DND-41 (cell line): ENCODE measurements at regions not wholly inside any gene's neighbourhood (a gene's known extent, or its start where the extent isn't known, plus 50 kb on each side); places are given as distances from the start of the nearest gene placed in this dataset.

Experiments
- ATAC-seq: fragments of 200-7000 bp; cut with Tn5 transposase; 3 replicates; pipeline ENCODE4 v1.9.1; 2021; ENCODE audit warnings: low read depth; ENCODE audit not compliant: insufficient read depth
- DNase-seq: peaks from one replicate; pipeline ENCODE4 v3.0.0-alpha.2; 2020
- H2AFZ ChIP-seq: 2 replicates; pipeline ENCODE4 v1.6.0; 2012; ENCODE audit warnings: low read depth, low read length
- H3K27ac ChIP-seq: 2 replicates; pipeline ENCODE4 v1.5.1; 2012; ENCODE audit warnings: low read length, inconsistent platforms
- H3K27me3 ChIP-seq: fragments of 200-600 bp; sonication (generic); 2 replicates; pipeline ENCODE4 v1.6.0; 2012; ENCODE audit warnings: low read length, mild to moderate bottlenecking, inconsistent platforms; ENCODE audit not compliant: insufficient read depth, poor library complexity
- H3K36me3 ChIP-seq: 2 replicates; pipeline ENCODE4 v1.5.1; 2012; ENCODE audit warnings: low read length, inconsistent platforms; ENCODE audit not compliant: insufficient read depth
- H3K4me1 ChIP-seq: 2 replicates; pipeline ENCODE4 v1.5.1; 2012; ENCODE audit warnings: mild to moderate bottlenecking, low read length; ENCODE audit not compliant: insufficient read depth
- H3K4me2 ChIP-seq: 2 replicates; pipeline ENCODE4 v1.6.0; 2012; ENCODE audit warnings: mild to moderate bottlenecking, moderate library complexity, low read length, inconsistent platforms; ENCODE audit not compliant: insufficient read depth
- H3K4me3 ChIP-seq, 2 experiments: fragments of 200-600 bp in 1 of 2; shearing (Covaris generic) in 1 of 2; 2 replicates each; pipeline ENCODE4 v1.5.1; 2012 to 2016; ENCODE audit warnings: inconsistent platforms in 2 of 2, low read length in 2 of 2, mild to moderate bottlenecking in 2 of 2, low read depth in 1 of 2, moderate library complexity in 1 of 2
- H3K79me2 ChIP-seq: 2 replicates; pipeline ENCODE4 v1.6.0; 2012; ENCODE audit warnings: low read length, inconsistent platforms; ENCODE audit not compliant: insufficient read depth
- H3K9ac ChIP-seq: 2 replicates; pipeline ENCODE4 v1.6.0; 2012; ENCODE audit warnings: low read depth, mild to moderate bottlenecking, inconsistent platforms, low read length, moderate library complexity
- H3K9me3 ChIP-seq: 2 replicates; pipeline ENCODE4 v1.5.1; 2012; ENCODE audit warnings: low read length, moderate library complexity, mild to moderate bottlenecking, inconsistent platforms; ENCODE audit not compliant: insufficient read depth, severe bottlenecking
- H4K20me1 ChIP-seq: 2 replicates; pipeline ENCODE4 v1.6.0; 2012; ENCODE audit warnings: low read length; ENCODE audit not compliant: insufficient read depth
- CTCF ChIP-seq: IDR thresholded peaks from 2 replicates; pipeline ENCODE4 v1.5.1; 2012; ENCODE audit warnings: borderline replicate concordance, low read length, moderate library complexity, mild to moderate bottlenecking; ENCODE audit not compliant: poor library complexity, severe bottlenecking; ENCODE audit errors: extremely low read depth
- EZH2 ChIP-seq: IDR thresholded peaks from 3 replicates; pipeline ENCODE4 v1.6.1; 2012; ENCODE audit warnings: borderline replicate concordance, low read depth, mild to moderate bottlenecking, moderate library complexity, low read length, inconsistent platforms; ENCODE audit not compliant: severe bottlenecking

GRCh38 chr10:3514691-3515090 is 270.3 kb downstream of the KLF6 start:
- Histone ChIP-seq H3K36me3 (no peaks in the 10 kb centered on the region), H3K27ac (no peak overlapping the region), H4K20me1 (no peaks in the 10 kb centered on the region), H3K9me3 (no peaks in the 10 kb centered on the region), H3K4me1 (peaks cover 16% of the 10 kb centered on the region), H3K9ac (no peak overlapping the region), H2AFZ (no peak overlapping the region), H3K4me2 (no peak overlapping the region), H3K4me3 (no peak overlapping the region), H3K27me3 (no peaks in the 10 kb centered on the region), H3K79me2 (no peaks in the 10 kb centered on the region)
- ATAC-seq (no peak), DNase-seq (no peak)
- TF ChIP-seq EZH2: no peak
- TF ChIP-seq CTCF: no peak

- Histone ChIP-seq H3K9me3 (no peaks in the 10 kb centered on the region), H3K27ac (no peak overlapping the region), H3K4me3 (no peak overlapping the region), H3K79me2 (no peaks in the 10 kb centered on the region), H3K36me3 (no peaks in the 10 kb centered on the region), H3K4me2 (no peak overlapping the region), H3K4me1 (peaks cover 15% of the 10 kb centered on the region), H3K9ac (no peak overlapping the region), H4K20me1 (no peaks in the 10 kb centered on the region), H2AFZ (no peak overlapping the region), H3K27me3 (no peaks in the 10 kb centered on the region)
- TF ChIP-seq EZH2 (no peak), CTCF (peak; percentile 36)
- ATAC-seq (no peak), DNase-seq (no peak)
Measured at GRCh38 chr10:3512263-3512662, 272.7 kb downstream of the KLF6 start.

GRCh38 chr10:3511483-3511882 is 273.5 kb downstream of the KLF6 start:
- Histone ChIP-seq H3K4me2 (no peak overlapping the region), H4K20me1 (no peaks in the 10 kb centered on the region), H3K27ac (no peak overlapping the region), H3K4me1 (peaks cover 7% of the 10 kb centered on the region), H3K27me3 (no peaks in the 10 kb centered on the region), H3K79me2 (no peaks in the 10 kb centered on the region), H2AFZ (no peak overlapping the region), H3K9ac (no peak overlapping the region), H3K36me3 (no peaks in the 10 kb centered on the region), H3K4me3 (no peak overlapping the region), H3K9me3 (no peaks in the 10 kb centered on the region)
- no peak for ATAC-seq
- no peak for DNase-seq
- no peak for TF ChIP-seq CTCF
- TF ChIP-seq EZH2: no peak

GRCh38 chr10:3510741-3511140 is 274.3 kb downstream of the KLF6 start:
- no peaks in the 10 kb centered on the region for H3K9me3 ChIP-seq
- H3K4me2 ChIP-seq: no peak overlapping the region
- no peaks in the 10 kb centered on the region for H3K36me3 ChIP-seq
- no peak overlapping the region for H3K9ac ChIP-seq
- no peak overlapping the region for H3K27ac ChIP-seq
- TF ChIP-seq EZH2 (no peak), CTCF (no peak)
- no peaks in the 10 kb centered on the region for H3K79me2 ChIP-seq
- H3K4me1 ChIP-seq: no peaks in the 10 kb centered on the region
- H4K20me1 ChIP-seq: no peaks in the 10 kb centered on the region
- DNase-seq: no peak
- H3K27me3 ChIP-seq: no peaks in the 10 kb centered on the region
- no peak; the same call in 2 of the 3 replicates for ATAC-seq
- H3K4me3 ChIP-seq: no peak overlapping the region
- no peak overlapping the region for H2AFZ ChIP-seq
